GM21515 (cell line): ENCODE measurements at regions not wholly inside any gene's neighbourhood (a gene's known extent, or its start where the extent isn't known, plus 50 kb on each side); places are given as distances from the start of the nearest gene placed in this dataset.

Experiments
- ATAC-seq: cut with Tn5 transposase; IDR thresholded peaks from one replicate; pipeline ENCODE4 v1.9.1; 2021; ENCODE audit not compliant: unreplicated experiment

GRCh38 chr6:147063469-147064031, 140.7 kb upstream of the STXBP5 start:
- ATAC-seq: no peak

GRCh38 chr6:147065786-147066185, 138.4 kb upstream of the STXBP5 start:
- ATAC-seq: no peak

GRCh38 chr6:147067184-147067583, 137.0 kb upstream of the STXBP5 start:
- ATAC-seq: no peak

- ATAC-seq: no peak
These were observed 132.4 kb upstream of the STXBP5 start for GRCh38 chr6:147071776-147072175.

GRCh38 chr6:147075381-147075780, 128.8 kb upstream of the STXBP5 start:
- no peak for ATAC-seq

- no peak for ATAC-seq
These were observed 127.0 kb upstream of the STXBP5 start for GRCh38 chr6:147077251-147077650.

- no peak for ATAC-seq
These were observed 126.1 kb upstream of the STXBP5 start for GRCh38 chr6:147078106-147078505.

GRCh38 chr6:147078602-147079001, 125.6 kb upstream of the STXBP5 start:
- ATAC-seq: no peak

GRCh38 chr6:147080225-147080624, 124.0 kb upstream of the STXBP5 start:
- ATAC-seq: no peak

GRCh38 chr6:147081076-147081609, 123.1 kb upstream of the STXBP5 start:
- ATAC-seq: no peak

- no peak for ATAC-seq
These were observed 116.6 kb upstream of the STXBP5 start for GRCh38 chr6:147087641-147088040.

- no peak for ATAC-seq
These were observed 115.4 kb upstream of the STXBP5 start for GRCh38 chr6:147088861-147089260.

- ATAC-seq: no peak
These were observed 108.9 kb upstream of the STXBP5 start for GRCh38 chr6:147095316-147095715.

- ATAC-seq: no peak
These were observed 104.2 kb upstream of the STXBP5 start for GRCh38 chr6:147099974-147100373.

- no peak for ATAC-seq
These were observed 101.2 kb upstream of the STXBP5 start for GRCh38 chr6:147103007-147103406.

- no peak for ATAC-seq
These were observed 100.5 kb upstream of the STXBP5 start for GRCh38 chr6:147103694-147104093.

- no peak for ATAC-seq
These were observed 98.4 kb upstream of the STXBP5 start for GRCh38 chr6:147105786-147106185.

GRCh38 chr6:147106759-147107401, 97.3 kb upstream of the STXBP5 start:
- ATAC-seq: no peak

- no peak for ATAC-seq
These were observed 95.8 kb upstream of the STXBP5 start for GRCh38 chr6:147108259-147108910.

GRCh38 chr6:147109707-147110106, 94.5 kb upstream of the STXBP5 start:
- no peak for ATAC-seq

- no peak for ATAC-seq
These were observed 88.2 kb upstream of the STXBP5 start for GRCh38 chr6:147116056-147116455.

- ATAC-seq: no peak
These were observed 87.2 kb upstream of the STXBP5 start for GRCh38 chr6:147117011-147117410.
